ENCODE measurements at regions not wholly inside any gene's neighbourhood (a gene's known extent, or its start where the extent isn't known, plus 50 kb on each side); places are given as distances from the start of the nearest gene placed in this dataset.

DNA sequence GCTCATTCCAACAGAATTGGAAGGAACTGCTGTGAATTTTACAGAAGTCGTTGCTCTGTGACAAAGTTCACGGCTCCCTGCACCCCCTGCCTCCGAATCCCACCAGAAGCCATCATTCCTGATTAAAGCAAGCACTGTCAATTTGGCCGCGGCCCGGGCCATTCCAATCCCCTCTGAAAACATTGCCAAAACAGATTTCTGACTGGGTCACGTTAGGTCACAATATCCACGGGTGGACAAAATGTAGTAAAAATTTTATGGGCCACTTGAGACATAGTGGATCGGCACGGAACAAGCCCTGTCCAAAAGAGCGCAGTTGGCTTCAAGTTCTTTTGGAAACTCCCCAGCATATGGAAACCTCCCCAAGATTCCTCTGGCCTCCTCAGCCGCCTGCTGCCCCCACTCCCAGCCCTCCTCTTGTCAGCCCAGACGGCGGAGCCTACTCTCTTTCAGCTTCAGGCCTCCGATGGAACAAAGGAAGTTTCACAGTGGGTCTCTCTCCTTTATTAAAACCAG is 67.2 kb upstream of the IFNAR2 start:
- no peaks in the 10 kb centered on the region for H3K36me3 ChIP-seq (replicated peaks in 1 of 2)
- H3K4me3 ChIP-seq = no peak overlapping the region
- H3K9me3 ChIP-seq (replicated peaks in 1 of 3) = no peaks in the 10 kb centered on the region
- H3K27me3 ChIP-seq = no peaks in the 10 kb centered on the region
- TF ChIP-seq, protein P1, sequence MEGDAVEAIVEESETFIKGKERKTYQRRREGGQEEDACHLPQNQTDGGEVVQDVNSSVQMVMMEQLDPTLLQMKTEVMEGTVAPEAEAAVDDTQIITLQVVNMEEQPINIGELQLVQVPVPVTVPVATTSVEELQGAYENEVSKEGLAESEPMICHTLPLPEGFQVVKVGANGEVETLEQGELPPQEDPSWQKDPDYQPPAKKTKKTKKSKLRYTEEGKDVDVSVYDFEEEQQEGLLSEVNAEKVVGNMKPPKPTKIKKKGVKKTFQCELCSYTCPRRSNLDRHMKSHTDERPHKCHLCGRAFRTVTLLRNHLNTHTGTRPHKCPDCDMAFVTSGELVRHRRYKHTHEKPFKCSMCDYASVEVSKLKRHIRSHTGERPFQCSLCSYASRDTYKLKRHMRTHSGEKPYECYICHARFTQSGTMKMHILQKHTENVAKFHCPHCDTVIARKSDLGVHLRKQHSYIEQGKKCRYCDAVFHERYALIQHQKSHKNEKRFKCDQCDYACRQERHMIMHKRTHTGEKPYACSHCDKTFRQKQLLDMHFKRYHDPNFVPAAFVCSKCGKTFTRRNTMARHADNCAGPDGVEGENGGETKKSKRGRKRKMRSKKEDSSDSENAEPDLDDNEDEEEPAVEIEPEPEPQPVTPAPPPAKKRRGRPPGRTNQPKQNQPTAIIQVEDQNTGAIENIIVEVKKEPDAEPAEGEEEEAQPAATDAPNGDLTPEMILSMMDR (IDR thresholded peaks at IDR 0.05) = no peak
- TF ChIP-seq POLR2A (IDR thresholded peaks at IDR 0.05) = no peak
- intact Hi-C loops (cut with DNase I) = no loop called here
- no peak for DNase-seq
- H3K4me1 ChIP-seq (replicated peaks in 1 of 2) = no peaks in the 10 kb centered on the region
- H3K27ac ChIP-seq = no peak overlapping the region
- 32 to 46% (median 38%) methylated on average over 15 of the region's 15 CpGs for WGBS, 4 donors

DNA sequence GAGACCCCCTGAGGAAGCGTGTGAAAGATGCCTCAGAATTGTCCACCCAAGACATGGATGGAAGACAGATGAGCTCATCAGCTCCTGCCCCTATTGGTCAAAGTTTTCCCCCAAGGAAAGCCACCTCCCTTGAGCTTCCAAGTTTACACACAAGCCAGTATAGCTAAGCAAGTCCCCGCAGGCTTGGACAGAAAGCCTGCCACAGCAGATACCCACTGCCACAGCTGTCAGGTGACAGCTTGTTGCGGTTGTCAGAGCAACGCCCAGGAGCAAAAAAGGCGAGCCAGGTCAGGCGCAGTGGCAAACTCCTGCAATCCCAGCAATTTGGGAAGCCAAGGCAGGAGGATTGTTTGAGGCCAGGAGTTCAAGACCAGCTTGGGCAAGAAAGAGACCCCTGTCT is 60.9 kb upstream of the IFNAR2 start:
- 76 to 85% (median 80%) methylated on average over 6 of the region's 6 CpGs for WGBS, 4 donors
- no peak for TF ChIP-seq POLR2A (IDR thresholded peaks at IDR 0.05)
- TF ChIP-seq, protein P1 (IDR thresholded peaks at IDR 0.05) = no peak

DNA sequence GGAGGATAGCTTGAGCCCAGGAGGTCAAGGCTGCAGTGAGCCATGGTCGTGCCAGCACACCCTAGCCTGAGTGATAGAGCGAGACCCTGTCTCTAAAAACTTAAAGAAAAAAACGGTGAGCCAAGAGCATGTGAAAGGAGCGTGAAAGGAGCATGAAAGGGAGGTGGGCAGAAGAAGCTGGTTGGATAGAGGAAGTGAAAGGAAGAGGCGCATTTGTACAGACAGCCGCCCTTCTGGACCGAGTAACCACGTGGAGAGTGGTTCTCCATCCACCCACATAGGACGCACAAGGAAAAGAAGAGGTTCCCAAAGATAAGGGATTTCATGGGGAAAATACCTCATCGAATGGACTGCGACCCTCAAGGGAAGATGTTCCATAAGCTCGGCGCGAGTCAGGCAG is 60.4 kb upstream of the IFNAR2 start:
- no peaks in the 10 kb centered on the region for H3K9me3 ChIP-seq (replicated peaks in 1 of 3)
- H3K27ac ChIP-seq = no peak overlapping the region
- intact Hi-C loops (cut with DNase I) = no loop called here
- H3K4me3 ChIP-seq = no peak overlapping the region
- TF ChIP-seq POLR2A (IDR thresholded peaks at IDR 0.05) = no peak
- TF ChIP-seq, protein P1 (IDR thresholded peaks at IDR 0.05) = no peak
- no peak for DNase-seq
- peaks cover 8% of the 10 kb centered on the region for H3K27me3 ChIP-seq
- no peaks in the 10 kb centered on the region for H3K4me1 ChIP-seq (replicated peaks in 1 of 2)
- no peaks in the 10 kb centered on the region for H3K36me3 ChIP-seq (replicated peaks in 1 of 2)
- 70 to 82% (median 76%) methylated on average over 14 of the region's 14 CpGs for WGBS, 4 donors

More for the DNA sequence above, 60.9 kb upstream of the IFNAR2 start:
- no peaks in the 10 kb centered on the region for H3K9me3 ChIP-seq (replicated peaks in 1 of 3)
- no peak overlapping the region for H3K27ac ChIP-seq
- H3K4me3 ChIP-seq = no peak overlapping the region
- H3K27me3 ChIP-seq = peaks cover 8% of the 10 kb centered on the region
- intact Hi-C loops (cut with DNase I) = no loop called here
- DNase-seq = no peak
- H3K4me1 ChIP-seq (replicated peaks in 1 of 2) = no peaks in the 10 kb centered on the region
- H3K36me3 ChIP-seq (replicated peaks in 1 of 2) = no peaks in the 10 kb centered on the region

DNA sequence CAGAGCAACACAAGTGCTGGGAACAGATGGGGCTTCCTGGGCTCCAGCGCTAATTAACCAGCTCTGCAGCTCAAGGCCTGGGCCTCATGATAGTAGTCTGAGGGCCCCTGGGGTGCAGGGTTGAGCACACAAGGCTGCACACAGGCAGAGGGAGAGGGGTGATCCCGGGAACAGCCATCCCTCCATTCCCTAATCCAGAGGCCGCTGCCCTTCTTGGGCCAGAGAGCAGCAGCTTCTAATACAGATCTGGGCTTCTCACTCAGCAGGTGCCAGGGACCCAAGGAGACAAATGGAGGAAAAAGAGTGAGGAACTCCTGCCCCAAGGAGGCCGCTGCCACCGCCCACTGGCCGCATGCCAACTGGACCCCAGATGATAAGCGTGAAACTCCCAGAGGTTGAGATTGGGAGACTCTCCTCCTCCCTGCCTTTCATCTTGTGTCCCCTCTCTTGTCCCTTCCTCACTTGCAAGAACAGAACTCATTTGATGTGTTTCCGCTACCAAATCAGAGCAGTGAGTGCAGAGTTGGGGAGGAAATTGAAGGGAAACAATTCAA is 58.0 kb upstream of the IFNAR2 start:
- peaks cover 11% of the 10 kb centered on the region for H3K27me3 ChIP-seq
- intact Hi-C loops (cut with DNase I) = no loop called here
- H3K27ac ChIP-seq = no peak overlapping the region

More for the DNA sequence above, 58.0 kb upstream of the IFNAR2 start:
- TF ChIP-seq, protein P1 (IDR thresholded peaks at IDR 0.05) = no peak
- TF ChIP-seq POLR2A (IDR thresholded peaks at IDR 0.05) = no peak
- 69 to 79% (median 71%) methylated on average over 6 to 8 of the region's 8 CpGs for WGBS, 4 donors
- Histone ChIP-seq H3K36me3 (replicated peaks in 1 of 2) (no peaks in the 10 kb centered on the region), H3K9me3 (replicated peaks in 1 of 3) (no peaks in the 10 kb centered on the region), H3K4me3 (no peak overlapping the region), H3K4me1 (replicated peaks in 1 of 2) (no peaks in the 10 kb centered on the region)
- no peak for DNase-seq
